PC-9 (cell line): ENCODE measurements at regions not wholly inside any gene's neighbourhood (a gene's known extent, or its start where the extent isn't known, plus 50 kb on each side); places are given as distances from the start of the nearest gene placed in this dataset.

ENCODE experiments used
- BruUV-seq: library from RNA; stranded (reverse); fragments of 400-500 nt; replicated peaks from 2 replicates; lab custom pipeline; 2021; lab: Mats Ljungman, UMichigan
- CTCF ChIA-PET: fragments of 300-600 bp; sonication (Branson Sonifier 250); formaldehyde crosslinking; loops from one replicate; lab custom pipeline; 2022; ENCODE audit warnings: antibody characterized with exemption; lab: Charles Lee
- POLR2A ChIA-PET: fragments of 300-600 bp; sonication (Branson Sonifier 250); formaldehyde crosslinking; loops from one replicate; lab custom pipeline; 2022; ENCODE audit warnings: antibody characterized with exemption; ENCODE audit not compliant: unreplicated experiment; lab: Charles Lee
- DNase-seq, 2 experiments: peaks; one replicate each; pipeline versions ENCODE4 v3.0.0 to v3.0.0-alpha.2; 2015 to 2022; ENCODE audit warnings: mixed read lengths in 1 of 2
- H2AFZ ChIP-seq: fragments of 200-600 bp; sonication (generic); 2 replicates; pipeline ENCODE4 v1.8.1; 2017; ENCODE audit warnings: antibody characterized with exemption
- H3F3A ChIP-seq: fragments of 200-600 bp; sonication (generic); 2 replicates; pipeline ENCODE4 v1.8.1; 2017; ENCODE audit warnings: antibody characterized with exemption, mild to moderate bottlenecking, low read depth; ENCODE audit not compliant: insufficient read depth
- H3K27ac ChIP-seq: fragments of 200-600 bp; sonication (generic); 2 replicates; pipeline ENCODE4 v1.6.1; 2016; ENCODE audit warnings: mixed run types
- H3K27me3 ChIP-seq: fragments of 200-600 bp; sonication (generic); 2 replicates; pipeline ENCODE4 v1.6.1; 2016; ENCODE audit warnings: low read depth, mixed run types; ENCODE audit not compliant: insufficient read depth
- H3K36me3 ChIP-seq: fragments of 200-600 bp; sonication (generic); 2 replicates; pipeline ENCODE4 v1.6.1; 2016; ENCODE audit warnings: low read depth, mixed run types
- H3K4me1 ChIP-seq: fragments of 200-600 bp; sonication (generic); replicated peaks from 2 replicates; pipeline ENCODE4 v1.6.1; 2016; ENCODE audit warnings: mixed run types; ENCODE audit not compliant: insufficient read depth
- H3K4me2 ChIP-seq: fragments of 200-600 bp; sonication (generic); 2 replicates; pipeline ENCODE4 v1.6.1; 2017; ENCODE audit warnings: mixed run types
- H3K4me3 ChIP-seq: fragments of 200-600 bp; sonication (generic); 2 replicates; pipeline ENCODE4 v1.6.1; 2016; ENCODE audit warnings: mixed run types
- H3K79me2 ChIP-seq: fragments of 200-600 bp; sonication (generic); 2 replicates; pipeline ENCODE4 v1.6.1; 2017; ENCODE audit warnings: low read depth, mixed run types
- H3K9me2 ChIP-seq: fragments of 200-600 bp; sonication (generic); 2 replicates; pipeline ENCODE4 v1.8.1; 2017; ENCODE audit warnings: mild to moderate bottlenecking; ENCODE audit not compliant: insufficient read depth
- H3K9me3 ChIP-seq: fragments of 200-600 bp; sonication (generic); 2 replicates; pipeline ENCODE4 v1.8.1; 2016; ENCODE audit warnings: low read depth; ENCODE audit not compliant: insufficient read depth
- H4K20me1 ChIP-seq: fragments of 200-600 bp; sonication (generic); 2 replicates; pipeline ENCODE4 v1.8.1; 2017; ENCODE audit not compliant: insufficient read depth
- CTCF ChIP-seq: fragments of 200-600 bp; sonication (generic); conservative IDR thresholded peaks from 2 replicates; pipeline ENCODE4 v1.6.1; 2017; ENCODE audit warnings: mixed run types, antibody characterized with exemption, mild to moderate bottlenecking, moderate library complexity
- EZH2 ChIP-seq: fragments of 200-600 bp; sonication (generic); IDR thresholded peaks from 2 replicates; pipeline ENCODE4 v1.8.0; 2017; ENCODE audit warnings: antibody characterized with exemption, low read depth
- intact Hi-C: fragments of 100-400 bp; cut with micrococcal nuclease; formaldehyde crosslinking; loops from one replicate; pipeline ENCODE4 v1.10.0; 2022; ENCODE audit not compliant: unreplicated experiment

DNA sequence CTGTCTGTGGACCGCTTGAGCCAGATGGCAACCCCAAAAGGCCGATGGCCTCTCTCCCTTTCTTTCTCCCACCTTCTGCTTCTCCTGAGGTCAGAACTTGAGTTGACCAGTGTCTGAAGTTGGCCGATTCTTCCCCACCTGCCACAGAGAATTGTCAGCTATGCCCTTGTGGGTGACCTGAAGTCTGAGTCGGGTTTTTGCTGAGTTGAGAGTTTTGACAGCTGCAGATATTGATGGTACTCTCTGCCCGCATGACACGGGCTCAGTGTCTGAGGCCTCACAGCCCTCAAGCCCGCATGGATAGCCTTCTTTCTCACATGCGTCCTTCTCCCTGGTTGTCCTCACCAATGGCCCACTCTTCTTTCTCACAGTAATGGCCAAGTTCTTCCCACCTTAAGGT is 111.0 kb downstream of the EFNB1 start:
- intact Hi-C loops, result no loop called here
- no peak overlapping the region for H3K27ac ChIP-seq
- H3K4me2 ChIP-seq, result no peak overlapping the region
- no peaks in the 10 kb centered on the region for H3F3A ChIP-seq
- TF ChIP-seq CTCF (no peak), EZH2 (no peak)
- CTCF ChIA-PET, result no interaction called here
- H3K36me3 ChIP-seq, result no peaks in the 10 kb centered on the region
- no peaks in the 10 kb centered on the region for H3K4me1 ChIP-seq
- H3K79me2 ChIP-seq, result no peaks in the 10 kb centered on the region
- no peaks in the 10 kb centered on the region for H3K27me3 ChIP-seq
- no TSS peak for BruUV-seq
- H3K9me3 ChIP-seq, result no peaks in the 10 kb centered on the region
- POLR2A ChIA-PET, result no interaction called here
- H3K4me3 ChIP-seq, result no peak overlapping the region
- H2AFZ ChIP-seq, result no peak overlapping the region
- no peak for DNase-seq
- no peaks in the 10 kb centered on the region for H4K20me1 ChIP-seq
- no peaks in the 10 kb centered on the region for H3K9me2 ChIP-seq

- no peak overlapping the region for H2AFZ ChIP-seq
- CTCF ChIA-PET, result no interaction called here
- DNase-seq, result no peak
These were observed 109.6 kb downstream of the EFNB1 start for GRCh38 chrX:68938244-68939004.

DNA sequence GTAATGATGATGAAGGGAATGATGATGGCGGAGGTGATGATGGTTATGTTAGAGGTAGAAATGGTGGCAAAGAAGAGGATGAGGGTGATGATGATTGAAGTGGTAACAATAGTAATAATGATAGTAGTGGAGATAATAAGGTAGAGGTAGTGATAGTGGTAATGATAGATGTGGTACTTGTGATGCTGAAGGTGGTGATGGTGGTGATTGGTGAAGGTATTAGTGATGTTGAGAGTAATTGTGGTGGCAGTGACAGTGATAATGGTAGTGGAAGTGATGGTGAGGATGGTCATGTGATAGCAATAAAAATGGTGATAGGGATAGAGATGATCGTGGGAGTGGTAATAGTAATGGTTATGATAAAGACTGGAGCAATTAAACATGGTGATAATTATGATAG is 108.8 kb downstream of the EFNB1 start:
- ChIA-PET CTCF (no interaction called here), POLR2A (no interaction called here)
- BruUV-seq, result no TSS peak
- Histone ChIP-seq H3K27ac (no peak overlapping the region), H3K36me3 (no peaks in the 10 kb centered on the region), H3K27me3 (no peaks in the 10 kb centered on the region), H3K4me1 (peaks cover 6% of the 10 kb centered on the region), H3K79me2 (no peaks in the 10 kb centered on the region), H4K20me1 (no peaks in the 10 kb centered on the region), H3K4me3 (no peak overlapping the region), H3K9me3 (no peaks in the 10 kb centered on the region), H3K9me2 (no peaks in the 10 kb centered on the region), H2AFZ (no peak overlapping the region), H3K4me2 (no peak overlapping the region), H3F3A (no peaks in the 10 kb centered on the region)
- intact Hi-C loops, result no loop called here
- TF ChIP-seq EZH2 (no peak), CTCF (no peak)
- DNase-seq, result no peak

More at GRCh38 chrX:68938244-68939004, 109.6 kb downstream of the EFNB1 start:
- Histone ChIP-seq H3K79me2 (no peaks in the 10 kb centered on the region), H3K4me1 (no peaks in the 10 kb centered on the region), H3F3A (no peaks in the 10 kb centered on the region), H3K36me3 (no peaks in the 10 kb centered on the region), H3K4me2 (no peak overlapping the region), H4K20me1 (no peaks in the 10 kb centered on the region), H3K9me2 (no peaks in the 10 kb centered on the region), H3K27me3 (no peaks in the 10 kb centered on the region), H3K27ac (no peak overlapping the region), H3K9me3 (no peaks in the 10 kb centered on the region), H3K4me3 (no peak overlapping the region)
- BruUV-seq, result no TSS peak
- POLR2A ChIA-PET, result no interaction called here
- intact Hi-C loops, result no loop called here
- TF ChIP-seq EZH2 (no peak), CTCF (no peak)
